ENCODE measurements at regions not wholly inside any gene's neighbourhood (a gene's known extent, or its start where the extent isn't known, plus 50 kb on each side); places are given as distances from the start of the nearest gene placed in this dataset.

GRCh38 chr2:67918471-67918870, 144.3 kb downstream of the C1D start:
- H3K27ac Mint-ChIP-seq, result no peak overlapping the region
- POLR2A ChIA-PET, result no interaction called here
- H3K27me3 Mint-ChIP-seq, result peaks cover 11% of the 10 kb centered on the region
- no peak for DNase-seq
- no peak for ATAC-seq
- intact Hi-C loops (cut with DNase I, micrococcal nuclease), result no loop called here
- CTCF ChIA-PET, result interaction anchor here (0.6 kb wide), 1 partner anchor 958 kb away, joined by 4 read pairs; no protein-coding TSS in a partner anchor
- H3K4me3 Mint-ChIP-seq, result no peak overlapping the region
- H3K4me1 Mint-ChIP-seq, result no peaks in the 10 kb centered on the region
- H3K36me3 Mint-ChIP-seq (ENCODE audit: low read depth), result no peaks in the 10 kb centered on the region
- no peaks in the 10 kb centered on the region for H3K9me3 Mint-ChIP-seq (ENCODE audit: low read depth)

- Mint-ChIP-seq H3K9me3 (ENCODE audit: low read depth) (no peaks in the 10 kb centered on the region), H3K4me1 (no peaks in the 10 kb centered on the region), H3K36me3 (ENCODE audit: low read depth) (no peaks in the 10 kb centered on the region), H3K4me3 (no peak overlapping the region), H3K27ac (no peak overlapping the region), H3K27me3 (peaks cover 14% of the 10 kb centered on the region)
- no peak for ATAC-seq
- DNase-seq, result no peak
- CTCF ChIA-PET, result interaction anchor here (1.7 kb wide), 1 partner anchor 32 kb away, joined by 3 read pairs; no protein-coding TSS in a partner anchor
- intact Hi-C loops (cut with DNase I, micrococcal nuclease), result no loop called here
- POLR2A ChIA-PET, result no interaction called here
Measured at GRCh38 chr2:67919490-67919889, 143.3 kb downstream of the C1D start.

GRCh38 chr2:67922080-67922785, 140.6 kb downstream of the C1D start:
- DNase-seq, result no peak
- Mint-ChIP-seq H3K36me3 (ENCODE audit: low read depth) (no peaks in the 10 kb centered on the region), H3K4me1 (no peaks in the 10 kb centered on the region), H3K4me3 (no peak overlapping the region), H3K27ac (no peak overlapping the region), H3K9me3 (ENCODE audit: low read depth) (no peaks in the 10 kb centered on the region), H3K27me3 (peaks cover 19% of the 10 kb centered on the region)
- POLR2A ChIA-PET, result interaction anchor here (0.6 kb wide), 1 partner anchor 689 kb away, joined by 3 read pairs; no protein-coding TSS in a partner anchor
- CTCF ChIA-PET, result no interaction called here
- intact Hi-C loops (cut with DNase I, micrococcal nuclease), result no loop called here
- ATAC-seq, result no peak

GRCh38 chr2:67923696-67924095, 139.1 kb downstream of the C1D start:
- Mint-ChIP-seq H3K4me1 (no peaks in the 10 kb centered on the region), H3K27ac (no peak overlapping the region), H3K9me3 (ENCODE audit: low read depth) (no peaks in the 10 kb centered on the region), H3K27me3 (peaks cover 19% of the 10 kb centered on the region), H3K4me3 (no peak overlapping the region), H3K36me3 (ENCODE audit: low read depth) (no peaks in the 10 kb centered on the region)
- intact Hi-C loops (cut with DNase I, micrococcal nuclease), result no loop called here
- ChIA-PET POLR2A (no interaction called here), CTCF (no interaction called here)
- ATAC-seq (no peak), DNase-seq (no peak)

GRCh38 chr2:67927501-67927900, 135.3 kb downstream of the C1D start:
- Mint-ChIP-seq H3K9me3 (ENCODE audit: low read depth) (no peaks in the 10 kb centered on the region), H3K27ac (no peak overlapping the region), H3K4me1 (no peaks in the 10 kb centered on the region), H3K27me3 (peaks cover 10% of the 10 kb centered on the region), H3K36me3 (ENCODE audit: low read depth) (no peaks in the 10 kb centered on the region), H3K4me3 (no peak overlapping the region)
- ATAC-seq (no peak), DNase-seq (no peak)
- intact Hi-C loops (cut with DNase I, micrococcal nuclease), result no loop called here
- CTCF ChIA-PET, result interaction anchor here (0.8 kb wide), 1 partner anchor 1499 kb away, joined by 3 read pairs; no protein-coding TSS in a partner anchor
- POLR2A ChIA-PET, result no interaction called here

- no peaks in the 10 kb centered on the region for H3K36me3 Mint-ChIP-seq (ENCODE audit: low read depth)
- ATAC-seq, result no peak
- no peaks in the 10 kb centered on the region for H3K4me1 Mint-ChIP-seq
- intact Hi-C loops (cut with DNase I, micrococcal nuclease), result no loop called here
- POLR2A ChIA-PET, result no interaction called here
- no peak overlapping the region for H3K4me3 Mint-ChIP-seq
- peaks cover 2% of the 10 kb centered on the region for H3K27me3 Mint-ChIP-seq
- CTCF ChIA-PET, result no interaction called here
- DNase-seq, result no peak
- H3K9me3 Mint-ChIP-seq (ENCODE audit: low read depth), result no peaks in the 10 kb centered on the region
- H3K27ac Mint-ChIP-seq, result no peak overlapping the region
Measured at GRCh38 chr2:67930156-67930555, 132.6 kb downstream of the C1D start.

GRCh38 chr2:67936969-67937368, 125.8 kb downstream of the C1D start:
- no peak overlapping the region for H3K4me3 Mint-ChIP-seq
- H3K36me3 Mint-ChIP-seq (ENCODE audit: low read depth), result no peaks in the 10 kb centered on the region
- CTCF ChIA-PET, result no interaction called here
- intact Hi-C loops (cut with DNase I, micrococcal nuclease), result no loop called here
- POLR2A ChIA-PET, result no interaction called here
- no peak for DNase-seq
- no peaks in the 10 kb centered on the region for H3K9me3 Mint-ChIP-seq (ENCODE audit: low read depth)
- ATAC-seq, result no peak
- peaks cover 4% of the 10 kb centered on the region for H3K27me3 Mint-ChIP-seq
- no peak overlapping the region for H3K27ac Mint-ChIP-seq
- no peaks in the 10 kb centered on the region for H3K4me1 Mint-ChIP-seq

- no peak for ATAC-seq
- ChIA-PET POLR2A (no interaction called here), CTCF (interaction anchor here (0.6 kb wide), 1 partner anchor 135 kb away, joined by 3 read pairs; no protein-coding TSS in a partner anchor)
- Mint-ChIP-seq H3K27me3 (peaks cover 4% of the 10 kb centered on the region), H3K4me1 (no peaks in the 10 kb centered on the region), H3K27ac (no peak overlapping the region), H3K4me3 (no peak overlapping the region), H3K36me3 (ENCODE audit: low read depth) (no peaks in the 10 kb centered on the region), H3K9me3 (ENCODE audit: low read depth) (no peaks in the 10 kb centered on the region)
- intact Hi-C loops (cut with DNase I, micrococcal nuclease), result no loop called here
- DNase-seq, result no peak
Measured at GRCh38 chr2:67938053-67938452, 124.8 kb downstream of the C1D start.

GRCh38 chr2:67945056-67945455, 117.7 kb downstream of the C1D start:
- no peak overlapping the region for H3K4me3 Mint-ChIP-seq
- H3K27ac Mint-ChIP-seq, result no peak overlapping the region
- no peak for ATAC-seq
- H3K27me3 Mint-ChIP-seq, result peaks cover 7% of the 10 kb centered on the region
- ChIA-PET POLR2A (no interaction called here), CTCF (interaction anchor here (1.6 kb wide), 1 partner anchor 86 kb away, joined by 5 read pairs; no protein-coding TSS in a partner anchor)
- intact Hi-C loops (cut with DNase I, micrococcal nuclease), result no loop called here
- H3K36me3 Mint-ChIP-seq (ENCODE audit: low read depth), result no peaks in the 10 kb centered on the region
- DNase-seq, result no peak
- no peaks in the 10 kb centered on the region for H3K4me1 Mint-ChIP-seq
- no peaks in the 10 kb centered on the region for H3K9me3 Mint-ChIP-seq (ENCODE audit: low read depth)

- intact Hi-C loops (cut with DNase I, micrococcal nuclease), result no loop called here
- DNase-seq (no peak), ATAC-seq (no peak)
- Mint-ChIP-seq H3K4me3 (no peak overlapping the region), H3K36me3 (ENCODE audit: low read depth) (no peaks in the 10 kb centered on the region), H3K27ac (no peak overlapping the region), H3K4me1 (no peaks in the 10 kb centered on the region), H3K27me3 (peaks cover 6% of the 10 kb centered on the region), H3K9me3 (ENCODE audit: low read depth) (no peaks in the 10 kb centered on the region)
- POLR2A ChIA-PET, result no interaction called here
- CTCF ChIA-PET, result no interaction called here
Measured at GRCh38 chr2:67945940-67946339, 116.9 kb downstream of the C1D start.

GRCh38 chr2:67948057-67948456, 114.7 kb downstream of the C1D start:
- intact Hi-C loops (cut with DNase I, micrococcal nuclease), result no loop called here
- CTCF ChIA-PET, result no interaction called here
- no peaks in the 10 kb centered on the region for H3K9me3 Mint-ChIP-seq (ENCODE audit: low read depth)
- no peak overlapping the region for H3K27ac Mint-ChIP-seq
- H3K4me1 Mint-ChIP-seq, result no peaks in the 10 kb centered on the region
- no peak overlapping the region for H3K4me3 Mint-ChIP-seq
- POLR2A ChIA-PET, result no interaction called here
- no peaks in the 10 kb centered on the region for H3K36me3 Mint-ChIP-seq (ENCODE audit: low read depth)
- ATAC-seq (no peak), DNase-seq (no peak)
- peaks cover 8% of the 10 kb centered on the region for H3K27me3 Mint-ChIP-seq

GRCh38 chr2:67948506-67948905, 114.3 kb downstream of the C1D start:
- H3K4me3 Mint-ChIP-seq, result no peak overlapping the region
- no peaks in the 10 kb centered on the region for H3K9me3 Mint-ChIP-seq (ENCODE audit: low read depth)
- no peak for ATAC-seq
- no peaks in the 10 kb centered on the region for H3K4me1 Mint-ChIP-seq
- H3K27me3 Mint-ChIP-seq, result peaks cover 10% of the 10 kb centered on the region
- ChIA-PET POLR2A (no interaction called here), CTCF (no interaction called here)
- intact Hi-C loops (cut with DNase I, micrococcal nuclease), result no loop called here
- no peaks in the 10 kb centered on the region for H3K36me3 Mint-ChIP-seq (ENCODE audit: low read depth)
- no peak for DNase-seq
- no peak overlapping the region for H3K27ac Mint-ChIP-seq

Measured in activated CD4-positive, alpha-beta T cell treated with anti-CD3 and anti-CD28 coated beads for 36 hours (primary cell).